22Rv1 (cell line): ENCODE measurements at regions not wholly inside any gene's neighbourhood (a gene's known extent, or its start where the extent isn't known, plus 50 kb on each side); places are given as distances from the start of the nearest gene placed in this dataset.

Experiments
- CTCF ChIP-seq: fragments of 450-650 bp; IDR thresholded peaks from 2 replicates; pipeline ENCODE4 v1.5.1; 2017; ENCODE audit warnings: mild to moderate bottlenecking
- ZFX ChIP-seq: fragments of 450-650 bp; IDR thresholded peaks from 2 replicates; pipeline ENCODE4 v1.6.1; 2017; ENCODE audit warnings: antibody characterized with exemption, borderline replicate concordance

DNA sequence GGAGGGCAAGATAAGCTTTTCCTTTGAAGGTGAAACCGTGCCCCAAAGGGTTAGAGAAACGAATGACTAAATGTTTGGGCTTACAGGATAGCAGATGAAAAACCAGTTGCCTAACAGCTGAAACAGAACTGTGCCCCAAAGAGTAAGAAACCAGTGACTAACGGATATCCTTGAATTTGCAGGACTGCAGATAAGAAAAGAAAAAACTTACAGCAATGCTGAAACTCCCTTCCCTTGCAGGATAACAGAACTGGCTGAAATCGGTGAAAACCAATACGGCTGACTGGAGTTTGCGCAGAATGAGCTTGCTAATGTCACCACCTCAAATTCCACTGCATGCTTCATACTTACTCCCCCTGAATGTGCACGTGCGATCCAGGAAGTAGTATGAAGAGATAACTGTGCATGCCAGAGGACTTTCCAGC, 175.2 kb upstream of the NLRP1 start:
- TF ChIP-seq CTCF (no peak), ZFX (no peak)
